D341Med (cell line): ENCODE measurements at regions not wholly inside any gene's neighbourhood (a gene's known extent, or its start where the extent isn't known, plus 50 kb on each side); places are given as distances from the start of the nearest gene placed in this dataset.
A peak's percentile ranks its signal among the peaks of the same experiment; 100 is the strongest.
"Not testable (repeated sequence)": the region's sequence is repeated elsewhere in the genome, so short reads cannot be mapped to it uniquely, and the experiment has no call there.

Source experiments
- DNase-seq: peaks from one replicate; pipeline ENCODE4 v3.0.0; 2012; ENCODE audit warnings: low spot score

GRCh38 chr7:93830141-93830925, 60.2 kb downstream of the TFPI2 start:
- DNase-seq: no peak

GRCh38 chr7:93828260-93828659, 62.3 kb downstream of the TFPI2 start:
- DNase-seq: no peak

GRCh38 chr7:93823621-93824020, 66.9 kb downstream of the TFPI2 start:
- DNase-seq: no peak

- DNase-seq: no peak
Observed at GRCh38 chr7:93821463-93821862, 69.1 kb downstream of the TFPI2 start.

- no peak for DNase-seq
Observed at GRCh38 chr7:93819699-93820098, 70.9 kb downstream of the TFPI2 start.

- no peak for DNase-seq
Observed at GRCh38 chr7:93817526-93817925, 73.0 kb downstream of the TFPI2 start.

GRCh38 chr7:93817004-93817403, 73.5 kb downstream of the TFPI2 start:
- DNase-seq: no peak

- DNase-seq: no peak
Observed at GRCh38 chr7:93813514-93813913, 77.0 kb downstream of the TFPI2 start.

DNA sequence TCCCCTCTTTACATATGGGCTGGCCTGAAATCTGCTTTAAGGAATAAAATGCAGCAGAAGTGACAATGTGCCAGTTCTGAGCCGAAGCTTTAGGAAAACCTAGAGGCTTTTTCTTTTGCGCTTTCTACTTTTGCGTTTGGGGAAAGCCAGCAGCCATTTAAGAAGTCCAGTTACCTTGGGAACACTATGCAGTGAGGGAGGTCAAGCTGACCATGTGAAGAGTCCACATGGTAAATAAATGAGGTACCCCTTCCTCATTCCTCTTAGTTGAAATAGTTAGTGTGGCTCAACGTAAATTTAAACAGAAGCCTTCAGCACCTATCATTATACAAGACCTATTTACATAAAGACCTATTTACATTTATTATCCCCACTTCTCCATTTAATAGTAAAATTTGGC, 78.5 kb downstream of the TFPI2 start:
- no peak for DNase-seq

DNA sequence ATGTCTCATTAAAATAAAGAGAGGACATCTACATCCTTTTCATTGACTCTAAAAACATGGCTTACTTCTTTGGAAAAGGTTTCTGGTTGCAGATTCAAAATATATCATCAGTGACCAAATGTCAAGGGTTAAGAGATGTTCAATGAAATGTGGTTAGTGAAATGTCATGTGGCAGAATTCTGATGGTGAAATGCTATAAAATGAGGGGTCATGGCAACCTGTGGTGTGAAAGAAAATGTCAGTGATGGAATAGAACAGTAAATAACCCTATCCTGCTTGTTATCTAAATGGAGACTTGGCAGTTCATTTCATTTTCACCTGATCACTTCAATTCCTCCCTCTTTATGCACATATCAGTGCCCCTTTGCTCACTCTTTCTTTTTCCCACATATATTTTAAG, 79.4 kb downstream of the TFPI2 start:
- DNase-seq: no peak

GRCh38 chr7:93810561-93810960, 80.0 kb downstream of the TFPI2 start:
- no peak for DNase-seq

DNA sequence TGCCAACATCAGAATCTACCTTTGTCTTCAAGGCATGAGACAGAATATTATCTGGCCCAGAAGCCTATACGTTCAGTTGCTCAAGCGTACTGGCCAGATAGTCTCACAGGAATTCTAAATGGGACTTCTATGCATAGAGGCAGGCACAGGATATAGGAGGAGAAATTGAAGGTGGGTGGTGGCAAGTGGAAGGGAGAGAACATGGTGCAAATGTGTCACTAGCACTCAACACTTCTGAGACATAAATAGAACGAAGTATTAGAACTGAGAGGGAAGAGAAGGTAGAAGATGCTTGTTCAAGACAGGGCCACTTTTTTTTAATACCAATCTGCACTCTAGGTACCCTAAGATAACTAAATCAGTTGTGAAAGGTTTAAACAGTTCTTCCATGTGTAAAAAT, 85.8 kb downstream of the TFPI2 start:
- no peak for DNase-seq

DNA sequence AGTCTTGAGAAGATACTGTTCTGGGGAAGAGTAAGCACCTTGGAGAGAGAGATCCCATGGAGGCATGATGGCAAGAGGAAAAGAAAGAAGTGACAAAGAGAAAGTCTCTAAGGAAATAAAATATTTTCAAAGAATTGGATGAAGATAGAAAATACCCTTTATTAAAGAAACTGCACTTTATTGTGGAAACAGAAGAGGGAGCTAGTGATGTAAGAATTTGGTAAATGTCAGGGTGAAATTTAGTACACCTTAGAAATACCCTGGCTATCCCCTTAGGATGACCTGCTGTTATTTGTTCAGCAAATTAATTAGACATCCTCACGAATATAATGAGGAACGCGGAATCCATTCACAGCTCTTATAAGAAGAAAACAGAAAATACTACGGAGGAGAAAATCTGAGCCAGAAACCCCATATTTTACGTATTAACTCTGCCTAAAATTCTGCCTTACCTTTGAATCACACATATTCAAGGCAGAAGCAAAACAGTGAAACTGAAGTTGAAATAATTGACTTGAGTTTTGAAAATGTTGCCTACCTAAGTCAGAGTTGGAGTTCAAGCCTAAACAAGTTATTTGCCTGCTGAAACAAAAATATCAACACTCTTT, 90.7 kb downstream of the TFPI2 start:
- DNase-seq: peak; percentile 28

- not testable (repeated sequence) for DNase-seq
Observed at GRCh38 chr7:93793084-93793697, 97.4 kb downstream of the TFPI2 start.

DNA sequence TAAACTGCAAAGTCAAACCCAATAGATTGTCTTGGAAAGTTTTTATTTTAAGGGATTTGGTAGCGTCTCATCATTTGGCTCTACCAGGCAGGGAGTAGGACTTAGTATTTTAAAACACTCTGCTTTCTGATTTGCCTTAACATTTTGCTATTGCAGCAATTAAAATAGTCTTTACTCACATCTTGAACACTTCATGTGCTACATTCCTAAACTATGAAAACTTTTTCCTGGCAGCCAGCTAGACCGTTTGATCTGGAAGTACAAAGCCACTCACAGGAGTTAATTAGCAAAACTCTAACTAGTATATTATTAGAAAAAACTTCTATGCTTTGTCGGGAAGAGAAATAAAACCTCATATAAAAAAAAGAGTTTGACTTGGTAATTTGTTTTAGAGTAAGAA, 111.4 kb downstream of the TFPI2 start:
- no peak for DNase-seq

- no peak for DNase-seq
Observed at GRCh38 chr7:93778384-93778783, 112.2 kb downstream of the TFPI2 start.

DNA sequence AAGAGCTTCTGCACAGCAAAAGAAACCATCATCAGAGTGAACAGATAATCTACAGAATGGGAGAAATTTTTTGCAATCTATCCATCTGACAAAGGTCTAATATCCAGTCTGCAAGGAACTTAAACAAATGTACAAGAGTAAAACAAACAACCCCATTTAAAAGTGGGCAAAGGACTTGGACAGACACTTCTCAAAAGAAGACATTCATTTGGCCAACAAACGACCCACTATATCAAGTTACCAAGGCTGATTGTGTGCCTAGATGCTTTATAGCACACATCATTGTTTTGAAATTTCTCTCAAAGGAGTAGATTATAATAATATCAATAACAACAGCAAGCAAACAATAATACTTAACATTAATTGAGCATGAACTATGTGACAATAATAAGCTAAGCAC, 117.1 kb downstream of the TFPI2 start:
- no peak for DNase-seq

- no peak for DNase-seq
Observed at GRCh38 chr7:93765475-93765874, 125.1 kb downstream of the TFPI2 start.

DNA sequence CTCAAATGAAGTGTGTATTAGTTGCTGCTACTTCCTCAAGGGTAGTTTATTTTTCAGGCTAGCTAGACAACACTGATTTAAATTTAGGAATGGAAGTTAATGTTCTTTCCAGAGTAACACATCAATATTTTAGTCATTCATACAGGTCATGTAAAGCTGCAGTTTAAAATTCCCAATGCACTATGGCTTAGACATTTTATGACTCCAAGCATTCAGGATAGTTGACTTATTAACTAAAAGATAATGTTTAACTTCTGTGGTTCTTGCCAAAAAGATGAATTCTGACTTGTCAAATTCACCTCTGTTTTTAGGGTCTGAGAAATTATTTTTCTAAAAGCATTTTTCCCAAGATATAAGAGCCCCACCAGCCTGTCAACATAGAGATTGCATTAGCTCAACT, 131.9 kb downstream of the TFPI2 start:
- no peak for DNase-seq

DNA sequence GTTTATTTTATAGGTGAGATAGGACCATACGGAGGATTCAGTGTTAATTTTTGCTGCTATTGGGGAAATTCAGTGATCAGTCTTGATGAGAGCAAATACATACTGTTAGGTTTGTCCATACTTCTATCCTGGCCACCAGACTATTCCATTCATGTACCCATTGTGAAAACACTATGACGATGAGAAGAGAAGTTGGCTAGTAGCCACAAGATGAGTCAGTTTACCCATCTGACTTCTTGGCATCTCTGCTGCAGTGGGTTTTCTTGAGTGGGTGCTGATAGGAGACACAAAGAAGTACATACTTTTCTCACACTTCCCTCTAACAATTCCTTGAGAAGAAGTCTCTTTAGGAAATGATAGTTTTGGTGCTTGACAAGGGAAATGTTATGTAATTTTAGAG, 133.1 kb downstream of the TFPI2 start:
- DNase-seq: no peak

DNA sequence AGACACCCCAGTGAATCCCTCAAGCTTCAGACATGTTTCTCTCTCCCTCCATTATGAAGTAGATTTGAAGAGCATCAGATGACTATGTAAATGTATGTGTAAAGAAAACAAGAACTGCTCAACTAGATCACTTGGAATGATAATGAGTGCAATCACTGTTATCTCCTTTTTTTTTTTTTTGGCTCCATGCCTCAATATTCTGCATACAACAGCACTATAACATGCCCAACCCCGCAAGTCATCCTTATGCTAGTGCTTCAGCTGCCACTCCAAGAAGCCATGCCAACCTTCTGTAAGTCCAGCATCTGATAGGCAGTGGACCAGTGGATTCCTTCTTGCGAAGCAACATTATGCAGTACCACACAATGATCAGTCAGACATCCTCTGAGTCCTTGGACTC, 133.7 kb downstream of the TFPI2 start:
- no peak for DNase-seq

DNA sequence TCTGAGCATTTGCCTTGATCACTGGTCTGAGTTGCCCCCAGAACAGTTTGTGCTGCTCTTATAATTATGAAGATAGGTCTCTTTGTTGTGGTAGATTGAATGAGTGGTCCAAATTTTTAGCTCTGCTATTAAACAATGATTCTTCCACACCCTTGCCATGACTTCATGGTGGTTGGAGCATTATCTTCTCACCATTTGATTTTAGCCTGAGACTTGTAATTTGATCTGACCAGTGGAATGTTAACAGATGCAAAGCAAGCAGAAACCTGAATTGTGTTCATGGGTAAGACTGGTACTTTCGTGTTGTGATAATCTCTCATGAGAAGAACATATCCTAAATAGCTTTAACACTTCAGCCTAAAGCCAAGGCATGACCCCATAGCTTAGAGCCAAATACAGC, 139.1 kb downstream of the TFPI2 start:
- no peak for DNase-seq

DNA sequence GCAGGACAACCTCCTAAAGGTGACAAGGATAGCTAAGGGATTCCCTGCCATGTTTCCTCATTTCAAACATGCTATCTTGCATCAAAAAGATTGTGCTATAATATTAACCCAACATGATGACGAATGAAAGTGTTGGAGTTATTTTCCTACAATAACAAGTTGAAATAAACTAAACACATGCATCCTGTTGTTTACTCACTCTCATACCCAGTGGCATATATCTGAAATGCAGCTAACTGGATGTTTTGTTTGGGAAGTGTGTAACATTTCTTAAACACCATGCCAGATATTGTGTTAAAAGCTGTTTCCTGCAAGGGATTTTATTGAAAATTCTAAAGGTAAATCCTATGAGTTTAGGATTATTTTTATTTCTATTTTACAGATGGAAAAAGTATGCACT, 139.6 kb downstream of the TFPI2 start:
- no peak for DNase-seq

- no peak for DNase-seq
Observed at GRCh38 chr7:93747019-93747418, 143.5 kb downstream of the TFPI2 start.
